ENCODE measurements at regions not wholly inside any gene's neighbourhood (a gene's known extent, or its start where the extent isn't known, plus 50 kb on each side); places are given as distances from the start of the nearest gene placed in this dataset.

GRCh38 chr7:115740043-115740442 is 290.5 kb downstream of the TFEC start:
- no peak for TF ChIP-seq EZH2 (IDR thresholded peaks at IDR 0.05; ENCODE audit: insufficient read depth, poor library complexity, severe bottlenecking)
- TF ChIP-seq EZH2phosphoT487 (IDR thresholded peaks at IDR 0.05; ENCODE audit: insufficient read depth, low read depth): no peak

All from GM23248 (cell line).